NCI-H2029 treated with DMSO at 0.1 percent for 48 hours (cell line): ENCODE measurements at regions not wholly inside any gene's neighbourhood (a gene's known extent, or its start where the extent isn't known, plus 50 kb on each side); places are given as distances from the start of the nearest gene placed in this dataset.
"Not testable (repeated sequence)": the region's sequence is repeated elsewhere in the genome, so short reads cannot be mapped to it uniquely, and the experiment has no call there.

Experiments
- DNase-seq: peaks from one replicate; lab custom pipeline; 2025; lab: John Stamatoyannopoulos, UW

GRCh38 chr2:146978577-146979555 lies 866.0 kb upstream of the ACVR2A start:
- DNase-seq: no peak

DNA sequence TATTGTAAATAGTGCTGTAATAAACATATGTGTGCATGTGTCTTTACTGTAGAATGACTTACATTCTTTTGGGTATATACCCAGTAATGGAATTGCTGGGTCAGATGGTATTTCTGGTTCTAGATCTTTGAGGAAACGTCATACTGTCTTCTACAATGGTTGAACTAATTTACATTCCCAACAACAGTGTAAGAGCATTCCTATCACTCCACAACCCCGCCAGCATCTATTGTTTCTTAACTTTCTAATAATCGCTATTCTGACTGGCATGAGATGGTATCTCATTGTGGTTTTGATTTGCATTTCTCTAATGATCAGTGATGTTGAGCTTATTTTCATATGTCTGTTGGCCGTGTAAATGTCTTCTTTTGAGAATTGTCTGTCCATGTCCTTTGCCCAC lies 873.8 kb upstream of the ACVR2A start:
- DNase-seq: not testable (repeated sequence)

DNA sequence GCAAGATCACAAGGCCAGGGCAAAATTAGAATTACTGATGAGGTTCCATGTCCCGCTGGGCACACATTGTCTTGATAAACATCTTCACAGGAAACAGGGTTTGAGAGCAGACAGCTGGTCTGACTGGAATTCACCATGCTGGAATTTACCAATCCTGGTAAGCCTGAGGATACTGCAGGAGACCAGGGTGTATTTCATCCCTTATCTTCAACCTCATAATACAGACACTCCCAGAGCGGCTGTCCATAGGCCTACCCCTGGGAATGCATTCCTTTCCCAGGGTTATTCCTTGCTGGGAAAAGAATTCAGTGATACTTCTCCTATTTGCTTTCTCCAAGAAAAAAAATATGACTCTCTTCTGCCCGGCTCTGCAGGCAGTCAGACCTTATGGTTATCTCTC lies 875.1 kb upstream of the ACVR2A start:
- not testable (repeated sequence) for DNase-seq

DNA sequence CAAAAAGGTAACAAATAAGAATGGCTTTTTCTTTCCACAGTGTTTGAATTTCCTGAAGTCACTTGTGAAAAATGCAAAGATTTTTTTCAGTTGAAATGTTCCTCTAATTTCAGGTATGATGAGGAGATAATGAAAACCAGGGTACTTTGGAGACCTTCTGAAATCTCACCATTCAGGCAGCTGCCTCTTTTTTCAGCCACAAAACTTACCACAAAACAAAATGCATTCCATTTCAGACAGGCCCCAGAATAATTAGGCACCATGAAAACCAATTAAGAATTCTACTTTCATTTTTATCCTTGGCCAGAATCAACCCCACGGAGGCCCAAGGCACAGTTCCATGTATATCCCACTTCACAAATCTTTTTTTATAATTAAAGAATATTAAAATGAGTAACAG lies 880.3 kb upstream of the ACVR2A start:
- no peak for DNase-seq

DNA sequence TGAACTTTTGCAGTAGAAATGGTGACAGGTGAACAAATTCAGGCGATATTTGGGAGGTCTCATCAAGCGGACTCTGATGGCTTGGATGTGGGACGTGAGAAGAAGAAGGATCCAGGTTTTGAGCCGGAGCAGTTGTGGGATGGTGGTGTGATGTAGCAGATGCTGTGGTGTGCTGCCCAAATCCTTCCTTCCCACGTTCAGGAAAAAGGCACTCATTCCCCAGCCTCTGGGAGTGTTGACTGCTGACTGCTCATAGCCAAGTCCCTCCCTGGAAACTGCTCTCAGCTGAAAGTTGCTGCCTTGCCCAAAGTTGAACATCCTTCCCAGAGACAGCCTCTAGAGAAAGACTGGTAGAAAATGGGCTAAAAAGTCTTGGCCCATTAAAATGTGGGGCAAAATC lies 890.3 kb upstream of the ACVR2A start:
- DNase-seq: no peak

DNA sequence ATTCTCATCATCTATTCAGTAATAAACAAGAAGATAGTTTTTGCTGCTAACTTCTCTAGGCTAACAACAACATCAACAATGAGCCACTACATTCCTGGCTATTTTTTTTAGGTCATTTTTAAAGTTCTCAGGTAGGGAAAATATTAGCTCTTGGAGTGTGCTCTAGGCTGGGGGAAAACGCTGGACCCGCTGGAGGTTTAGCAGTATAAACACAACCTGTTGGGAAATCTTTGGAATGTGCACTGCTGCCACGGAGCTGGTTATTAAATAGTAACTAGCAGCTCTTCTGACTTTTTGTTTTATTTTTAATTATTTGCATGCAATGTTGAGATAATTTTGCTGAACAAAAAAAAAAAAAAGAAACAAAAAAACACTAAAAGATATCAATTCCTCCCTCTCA lies 892.1 kb upstream of the ACVR2A start:
- DNase-seq: no peak

DNA sequence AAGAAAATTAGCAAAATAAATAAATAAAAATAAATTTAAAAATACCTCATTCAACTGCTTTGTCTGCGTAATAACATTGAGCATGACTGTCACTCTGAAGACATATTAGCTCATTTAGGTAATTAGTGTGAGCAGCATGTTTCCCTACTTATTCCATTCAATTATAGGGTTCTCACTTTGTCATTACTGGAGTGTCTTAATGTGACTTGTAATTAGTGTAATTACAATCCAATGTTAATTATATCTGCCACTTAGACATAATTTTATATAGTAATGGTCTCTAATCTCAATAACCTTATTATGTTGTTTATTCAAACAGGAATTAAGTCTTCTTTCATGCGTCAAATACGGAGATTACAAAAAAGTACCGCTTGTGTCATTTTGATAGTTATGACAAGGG lies 893.9 kb upstream of the ACVR2A start:
- DNase-seq: no peak

DNA sequence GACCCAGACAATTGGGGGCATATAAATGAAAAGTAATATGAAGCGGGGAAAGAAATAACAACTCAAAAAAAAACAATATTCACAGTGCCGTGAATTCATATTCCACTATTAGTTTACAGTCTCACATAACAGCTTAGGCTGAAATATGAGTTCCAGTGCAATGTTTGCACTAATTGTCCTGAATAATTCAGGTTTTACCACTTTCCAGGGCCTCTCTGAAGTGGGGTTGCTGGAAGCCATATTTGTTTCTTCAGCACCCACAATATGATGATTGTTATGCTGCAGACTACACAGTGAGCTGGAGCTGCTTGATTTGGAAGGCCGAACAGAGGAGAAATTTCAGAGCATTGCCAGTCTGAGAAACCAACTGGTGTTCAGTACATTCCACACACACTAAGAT lies 894.5 kb upstream of the ACVR2A start:
- no peak for DNase-seq

DNA sequence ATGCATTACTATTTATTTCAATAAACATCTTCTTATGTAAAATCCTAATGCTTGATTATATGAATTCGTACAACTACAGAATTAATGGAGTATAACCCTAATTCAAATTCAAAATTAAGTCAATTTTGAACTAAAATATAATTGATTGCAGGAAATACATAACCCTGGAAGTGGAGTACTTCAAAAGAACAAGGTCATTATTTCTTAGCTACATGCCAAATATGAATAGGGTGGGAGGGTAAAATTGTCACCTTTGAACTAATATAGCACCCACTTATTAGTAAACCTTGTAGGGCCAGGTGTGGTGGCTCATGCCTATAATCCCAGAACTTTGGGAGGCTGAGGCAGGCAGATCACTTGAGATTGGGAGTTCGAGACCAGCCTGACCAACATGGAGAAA lies 895.4 kb upstream of the ACVR2A start:
- no peak for DNase-seq

DNA sequence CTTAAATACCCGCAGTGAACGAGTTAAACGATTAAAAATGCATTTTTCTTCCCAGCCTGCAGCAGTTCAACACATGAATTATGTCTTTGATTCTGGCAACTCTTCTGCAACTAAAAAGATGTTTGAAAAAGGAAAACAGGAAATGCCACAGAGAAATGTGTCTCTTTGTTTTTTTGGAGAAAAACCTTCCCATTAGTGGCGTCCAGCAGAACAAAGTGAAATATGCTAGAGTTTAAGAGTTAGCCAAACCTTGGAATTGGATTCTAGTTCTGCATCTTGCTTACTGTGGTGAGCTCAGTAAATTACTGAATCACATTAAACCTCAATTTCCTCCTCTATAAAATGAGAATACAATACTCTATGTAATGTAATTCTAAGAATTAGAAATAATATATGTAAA lies 900.2 kb upstream of the ACVR2A start:
- DNase-seq: no peak

DNA sequence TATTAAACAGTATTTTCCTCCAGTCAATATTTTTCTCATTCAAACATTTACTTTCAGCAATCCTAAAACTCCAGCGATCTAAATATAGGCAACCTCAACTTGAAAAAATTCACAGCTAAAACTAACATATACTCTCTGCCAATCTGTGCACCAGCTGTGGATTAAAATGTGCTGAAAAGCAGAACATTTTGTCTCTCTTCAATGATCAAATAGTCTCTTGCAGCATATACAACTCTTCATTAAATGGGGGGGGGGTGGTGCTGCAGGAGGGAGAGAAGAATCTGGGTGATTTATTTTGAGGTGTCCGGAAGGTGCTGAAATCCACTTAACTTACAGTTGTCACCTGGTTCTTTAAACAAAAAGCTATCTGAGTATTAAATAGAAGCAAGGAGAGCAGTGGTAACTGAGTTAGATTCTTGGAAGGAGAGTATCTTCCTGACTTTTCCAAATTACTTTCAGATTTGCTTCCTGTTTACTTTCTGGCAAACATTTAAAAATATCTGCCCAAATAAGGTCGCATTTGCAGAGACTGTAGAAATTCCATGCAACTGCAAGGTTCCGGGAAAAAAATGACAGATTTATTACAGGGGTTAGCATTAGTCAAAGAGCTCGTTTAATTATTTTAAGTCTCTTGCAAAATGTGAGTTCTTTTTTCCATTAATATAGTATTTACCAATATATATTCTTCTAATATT lies 904.7 kb upstream of the ACVR2A start:
- DNase-seq: no peak

DNA sequence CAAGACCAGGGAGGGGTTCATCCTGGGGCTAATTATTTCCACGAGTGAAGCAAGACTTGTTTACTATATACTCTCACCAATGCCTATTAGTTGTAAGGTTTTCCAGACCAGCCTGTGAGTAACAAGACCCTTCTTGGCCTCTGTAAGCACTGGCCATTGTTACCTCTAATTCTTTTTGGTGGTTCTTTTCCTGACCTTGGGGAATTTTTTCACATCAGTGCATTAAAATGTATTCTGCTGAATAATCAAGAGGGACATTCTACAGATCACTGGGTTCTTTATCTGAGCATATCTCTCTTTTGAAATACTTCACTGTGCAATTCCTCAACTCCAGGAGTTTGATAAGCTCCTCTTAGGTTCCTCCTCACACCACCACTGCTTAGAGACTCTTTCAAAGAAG lies 909.9 kb upstream of the ACVR2A start:
- DNase-seq: no peak

DNA sequence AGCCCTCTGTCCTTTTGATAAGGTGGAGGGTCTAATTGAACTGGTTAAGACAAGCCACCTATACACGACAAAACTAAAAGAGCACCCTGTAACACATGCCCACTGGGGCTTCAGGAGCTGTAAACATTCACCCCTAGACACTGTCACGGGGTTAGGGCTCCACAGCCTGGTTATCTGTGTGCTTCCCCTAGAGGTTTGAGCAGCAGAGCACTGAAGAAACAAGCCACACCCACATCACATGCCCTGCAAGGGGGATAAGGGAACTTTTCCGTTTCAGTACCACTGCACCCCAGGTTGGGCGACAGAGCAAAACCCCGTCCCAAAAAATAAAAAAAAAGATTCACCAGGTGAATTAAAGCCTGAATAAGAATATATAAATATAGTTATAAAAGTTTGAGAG lies 913.7 kb upstream of the ACVR2A start:
- no peak for DNase-seq

DNA sequence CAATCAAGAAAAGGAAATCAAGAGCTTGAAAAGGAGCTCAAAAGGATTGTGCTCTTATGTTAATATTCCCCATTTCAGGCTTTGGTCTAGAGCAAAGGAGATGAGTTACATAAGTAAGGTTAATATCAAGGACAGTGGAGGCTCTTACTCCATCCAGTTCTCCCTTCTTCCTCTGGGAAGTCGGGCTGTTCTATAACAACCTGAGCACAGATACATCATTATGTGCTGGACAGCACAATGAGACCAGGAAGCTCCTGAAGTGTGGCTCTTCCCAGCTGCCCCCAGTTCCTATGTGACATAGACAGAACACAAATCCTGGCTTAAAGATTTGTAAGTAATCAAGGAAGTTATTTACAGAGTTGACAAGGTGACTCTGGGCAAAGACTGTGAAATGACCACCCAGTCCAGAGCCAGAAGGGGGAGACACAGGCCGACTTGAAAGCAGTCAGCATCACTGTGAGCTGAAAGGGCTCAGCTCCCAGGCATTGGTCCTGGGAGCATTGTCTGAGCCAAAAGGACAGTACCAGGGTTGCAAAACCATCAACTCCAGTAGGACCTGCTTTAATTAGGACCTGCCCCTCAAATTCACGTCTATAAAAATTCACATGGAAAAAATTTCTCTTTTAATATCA lies 917.6 kb upstream of the ACVR2A start:
- no peak for DNase-seq

GRCh38 chr2:146918280-146918679 lies 926.5 kb upstream of the ACVR2A start:
- no peak for DNase-seq

GRCh38 chr2:146917431-146918042 lies 927.3 kb upstream of the ACVR2A start:
- no peak for DNase-seq

GRCh38 chr2:146916914-146917313 lies 927.9 kb upstream of the ACVR2A start:
- no peak for DNase-seq

- DNase-seq: no peak
These were observed 931.4 kb upstream of the ACVR2A start for GRCh38 chr2:146913476-146913875.

- no peak for DNase-seq
These were observed 932.3 kb upstream of the ACVR2A start for GRCh38 chr2:146912536-146912935.

DNA sequence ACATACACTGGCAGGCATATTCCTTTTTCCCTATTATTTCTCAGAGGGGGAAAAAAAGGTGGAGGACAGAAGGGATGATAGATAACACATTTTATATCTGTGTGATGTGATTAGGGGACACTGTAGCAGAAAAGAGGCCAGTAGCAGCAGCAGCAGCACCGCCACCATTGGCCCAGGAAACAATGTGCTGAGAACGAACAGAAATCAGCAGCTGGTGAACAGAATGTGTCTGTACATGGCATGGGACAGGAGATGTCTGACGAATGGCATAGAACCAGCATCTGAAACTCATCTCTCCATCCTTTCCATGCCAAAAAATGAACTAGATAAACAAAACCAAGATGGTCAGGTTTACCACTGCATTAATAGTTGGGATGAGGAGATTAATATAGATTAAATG lies 936.1 kb upstream of the ACVR2A start:
- DNase-seq: no peak

GRCh38 chr2:146898083-146898482 lies 946.7 kb upstream of the ACVR2A start:
- DNase-seq: no peak

DNA sequence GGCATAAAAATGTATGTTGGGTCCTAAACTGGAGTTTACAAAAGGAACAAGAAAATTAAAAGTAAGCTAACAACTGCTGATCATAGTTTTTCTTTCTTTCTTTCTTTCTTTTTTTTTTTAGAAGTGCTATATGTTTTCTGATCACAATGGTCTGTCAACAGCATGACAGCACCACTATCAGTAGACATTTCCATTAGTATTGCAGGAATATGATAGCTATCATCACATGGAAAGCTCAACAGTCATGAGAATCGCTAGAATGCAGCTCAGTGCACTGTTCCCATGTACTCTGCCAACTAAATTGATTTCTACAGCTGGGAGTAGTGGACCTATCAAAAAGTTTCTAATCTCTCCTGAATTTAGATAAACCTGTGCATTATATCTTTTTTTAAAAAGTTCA lies 950.3 kb upstream of the ACVR2A start:
- DNase-seq: no peak
